AG04450 (cell line): ENCODE measurements at regions not wholly inside any gene's neighbourhood (a gene's known extent, or its start where the extent isn't known, plus 50 kb on each side); places are given as distances from the start of the nearest gene placed in this dataset.

Experiments
- CTCF ChIA-PET: fragments of 300-600, 350-600 bp; formaldehyde crosslinking; extraction: SDS; loops from one replicate; lab custom pipeline; 2022; ENCODE audit warnings: antibody characterized with exemption, inconsistent platforms; lab: Charles Lee
- POLR2A ChIA-PET: fragments of 350-600 bp; formaldehyde crosslinking; extraction: SDS; loops from one replicate; lab custom pipeline; 2021; ENCODE audit warnings: antibody characterized with exemption, inconsistent platforms; lab: Yijun Ruan, JAX
- DNase-seq: peaks from one replicate; pipeline ENCODE4 v3.0.0-alpha.2; 2011; ENCODE audit warnings: low read depth, low spot score
- H3K27ac ChIP-seq: one replicate; pipeline ENCODE4 v1.5.1; 2012; ENCODE audit warnings: low read depth, low read length, control low read depth
- H3K27me3 ChIP-seq: one replicate; pipeline ENCODE4 v1.6.0; 2012; ENCODE audit warnings: low read length; ENCODE audit not compliant: control insufficient read depth, insufficient read depth
- H3K4me3 ChIP-seq: 2 replicates; pipeline ENCODE4 v1.5.1; 2011; ENCODE audit warnings: mild to moderate bottlenecking, low read depth, low read length, control low read depth
- H3K9me3 ChIP-seq: 2 replicates; pipeline ENCODE4 v1.5.1; 2012; ENCODE audit warnings: low read length; ENCODE audit not compliant: control insufficient read depth, insufficient read depth
- TF ChIP-seq, protein P1 (sequence below): IDR thresholded peaks from 2 replicates; pipeline ENCODE4 v1.5.1; 2011; ENCODE audit warnings: low read depth, low read length, control low read depth, inconsistent platforms

DNA sequence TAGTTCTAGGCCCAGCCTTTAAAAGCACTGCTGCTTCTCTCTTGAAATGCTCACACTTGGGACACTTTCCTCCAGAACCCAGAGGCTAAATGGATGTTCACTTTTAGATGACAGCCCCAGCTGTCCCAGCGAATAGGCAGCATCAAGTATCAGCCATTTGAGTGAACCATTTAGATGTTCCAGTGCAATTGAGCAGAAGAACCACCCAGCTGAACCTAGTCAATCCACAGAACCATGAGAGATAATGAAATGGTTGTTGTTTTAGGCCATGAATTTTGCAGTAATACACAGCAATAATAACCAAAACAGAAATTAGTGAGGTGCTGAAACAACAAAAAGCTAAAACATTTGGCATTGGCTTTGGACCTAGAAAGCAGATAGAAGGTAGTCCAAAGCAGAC, 273.9 kb downstream of the ETV1 start:
- TF ChIP-seq, protein P1, sequence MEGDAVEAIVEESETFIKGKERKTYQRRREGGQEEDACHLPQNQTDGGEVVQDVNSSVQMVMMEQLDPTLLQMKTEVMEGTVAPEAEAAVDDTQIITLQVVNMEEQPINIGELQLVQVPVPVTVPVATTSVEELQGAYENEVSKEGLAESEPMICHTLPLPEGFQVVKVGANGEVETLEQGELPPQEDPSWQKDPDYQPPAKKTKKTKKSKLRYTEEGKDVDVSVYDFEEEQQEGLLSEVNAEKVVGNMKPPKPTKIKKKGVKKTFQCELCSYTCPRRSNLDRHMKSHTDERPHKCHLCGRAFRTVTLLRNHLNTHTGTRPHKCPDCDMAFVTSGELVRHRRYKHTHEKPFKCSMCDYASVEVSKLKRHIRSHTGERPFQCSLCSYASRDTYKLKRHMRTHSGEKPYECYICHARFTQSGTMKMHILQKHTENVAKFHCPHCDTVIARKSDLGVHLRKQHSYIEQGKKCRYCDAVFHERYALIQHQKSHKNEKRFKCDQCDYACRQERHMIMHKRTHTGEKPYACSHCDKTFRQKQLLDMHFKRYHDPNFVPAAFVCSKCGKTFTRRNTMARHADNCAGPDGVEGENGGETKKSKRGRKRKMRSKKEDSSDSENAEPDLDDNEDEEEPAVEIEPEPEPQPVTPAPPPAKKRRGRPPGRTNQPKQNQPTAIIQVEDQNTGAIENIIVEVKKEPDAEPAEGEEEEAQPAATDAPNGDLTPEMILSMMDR = no peak
- Histone ChIP-seq H3K27ac (no peak overlapping the region), H3K9me3 (no peaks in the 10 kb centered on the region), H3K27me3 (no peaks in the 10 kb centered on the region), H3K4me3 (no peak overlapping the region)
- DNase-seq = no peak
- ChIA-PET POLR2A (no interaction called here), CTCF (interaction anchor here (1.8 kb wide), 1 partner anchor 27 kb away, joined by 5 read pairs; no protein-coding TSS in a partner anchor)

DNA sequence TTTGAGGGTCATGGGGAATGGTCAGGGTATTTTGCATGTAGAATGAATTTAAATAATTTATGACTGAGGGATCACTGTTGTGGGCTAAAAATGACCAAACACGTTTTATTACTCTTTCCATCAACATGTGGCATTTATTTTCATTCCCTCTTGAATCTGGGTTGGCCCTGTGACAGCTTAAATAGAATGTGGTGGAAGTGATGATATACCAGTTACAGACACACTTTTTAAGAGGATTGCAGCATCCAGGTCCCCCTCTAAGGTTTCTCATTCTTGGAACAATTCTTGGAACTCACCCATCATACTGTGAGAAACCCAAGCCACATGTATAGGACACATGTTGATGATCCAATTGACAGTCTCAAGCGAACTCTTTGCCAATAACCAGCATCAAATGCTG, 272.4 kb downstream of the ETV1 start:
- Histone ChIP-seq H3K4me3 (no peak overlapping the region), H3K27ac (no peak overlapping the region), H3K9me3 (no peaks in the 10 kb centered on the region), H3K27me3 (no peaks in the 10 kb centered on the region)
- CTCF ChIA-PET = no interaction called here
- DNase-seq = no peak
- POLR2A ChIA-PET = no interaction called here
- TF ChIP-seq, protein P1 = no peak

DNA sequence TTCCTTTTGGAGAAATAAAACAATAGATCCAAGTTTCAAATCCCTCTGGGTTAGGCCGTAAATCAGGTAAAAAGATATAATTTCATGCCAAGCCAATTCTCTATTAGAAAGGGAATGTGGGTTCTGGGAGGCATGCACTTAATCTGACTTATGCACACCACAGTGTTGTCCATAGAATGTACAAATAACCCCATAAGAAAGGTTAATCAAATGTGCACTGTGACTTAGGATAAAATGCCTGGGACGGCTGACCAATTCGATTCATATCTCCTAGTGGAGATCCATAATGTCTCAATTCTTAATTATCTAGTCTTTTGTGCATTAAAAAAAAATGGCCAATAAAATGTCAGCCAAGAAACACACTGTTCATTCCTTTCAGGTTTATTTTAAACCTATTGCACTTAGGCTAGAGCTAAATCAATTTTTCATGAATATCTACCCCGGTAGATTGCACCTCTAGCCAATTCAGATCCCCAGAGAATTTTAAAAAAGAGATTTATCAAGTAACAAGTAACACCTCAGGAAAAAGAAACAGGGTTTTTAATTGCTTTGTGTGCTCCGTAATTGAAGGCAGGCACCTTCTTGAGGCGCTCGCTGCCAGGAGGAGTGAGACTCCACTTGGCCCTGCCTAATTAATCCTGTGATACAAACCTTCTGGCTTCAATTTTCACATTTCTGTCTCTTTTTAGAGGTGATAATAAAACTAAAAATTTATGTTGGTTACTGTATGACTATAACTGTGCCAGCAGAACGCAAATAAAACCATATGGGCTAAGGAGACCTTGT, 265.1 kb downstream of the ETV1 start:
- CTCF ChIA-PET = interaction anchor here (0.5 to 1.9 kb wide), 7 partner anchors 18 to 999 kb away, joined by 3 to 16 read pairs (median 5); no protein-coding TSS in a partner anchor
- H3K4me3 ChIP-seq = no peak overlapping the region
- POLR2A ChIA-PET = no interaction called here
- H3K27me3 ChIP-seq = no peaks in the 10 kb centered on the region
- DNase-seq = no peak
- no peaks in the 10 kb centered on the region; the same call in 1 of the 2 replicates for H3K9me3 ChIP-seq
- no peak overlapping the region for H3K27ac ChIP-seq
- TF ChIP-seq, protein P1 = no peak

DNA sequence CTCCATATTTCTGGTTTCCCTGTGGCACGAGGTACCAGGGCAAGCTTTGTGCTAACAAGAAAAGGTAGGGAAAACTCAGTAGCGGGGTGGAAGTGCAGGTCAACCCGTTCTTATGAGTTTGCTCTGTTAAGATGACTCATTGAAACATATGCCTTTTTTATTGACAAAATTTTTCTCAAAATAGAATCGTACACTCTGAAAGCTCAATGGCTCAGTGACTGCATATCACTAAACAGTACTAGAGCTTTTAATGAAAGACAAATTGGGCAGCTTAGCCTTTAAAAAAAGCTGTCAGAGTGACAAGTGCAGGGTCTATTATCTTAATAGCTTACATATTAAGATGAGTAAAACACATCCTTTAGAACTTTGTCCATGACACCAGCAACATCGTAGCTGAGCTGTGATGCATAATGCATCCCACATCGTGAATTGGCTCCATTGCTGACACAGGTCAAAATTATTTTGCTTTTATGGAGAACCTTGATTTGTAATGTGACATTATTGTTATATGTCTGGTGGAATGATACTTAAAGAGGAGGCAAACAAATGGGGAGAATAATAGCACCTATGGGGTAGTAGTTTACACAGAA, 264.4 kb downstream of the ETV1 start:
- CTCF ChIA-PET = interaction anchor here (0.6 to 1.9 kb wide), 6 partner anchors 18 to 999 kb away, joined by 3 to 16 read pairs (median 4); no protein-coding TSS in a partner anchor

More for the DNA sequence above, 264.4 kb downstream of the ETV1 start:
- no peaks in the 10 kb centered on the region; the same call in 1 of the 2 replicates for H3K9me3 ChIP-seq
- POLR2A ChIA-PET = no interaction called here
- DNase-seq = no peak
- no peaks in the 10 kb centered on the region for H3K27me3 ChIP-seq
- no peak overlapping the region for H3K27ac ChIP-seq
- no peak overlapping the region for H3K4me3 ChIP-seq
- TF ChIP-seq, protein P1 = no peak
